Gastrocnemius medialis (tissue), 4 donors: ENCODE measurements at regions not wholly inside any gene's neighbourhood (a gene's known extent, or its start where the extent isn't known, plus 50 kb on each side); places are given as distances from the start of the nearest gene placed in this dataset.

Source experiments
- ATAC-seq, 2 donors: fragments of 150-250 bp; one replicate each; pipeline ENCODE4 v1.9.1; 2016
- DNase-seq, 2 donors: peaks; one replicate each; pipeline ENCODE4 v3.0.0-alpha.2; 2019
- H3K27ac ChIP-seq, 4 donors: fragments of 200-600 bp; sonication (generic); 1 replicate in 1 of 4; 2 replicates in 3 of 4; pipeline ENCODE4 v1.5.1; 2016 to 2018; ENCODE audit warnings: mild to moderate bottlenecking in 2 of 4, moderate library complexity in 1 of 4
- H3K27me3 ChIP-seq, 3 donors: fragments of 200-600 bp; sonication (generic) in 2 of 3; 1 replicate in 1 of 3; 2 replicates in 2 of 3; pipeline versions ENCODE4 v1.5.1 to v1.6.0; 2016 to 2019; ENCODE audit warnings: mild to moderate bottlenecking in 1 of 3, moderate library complexity in 1 of 3
- H3K36me3 ChIP-seq, 2 donors: fragments of 200-600 bp; sonication (generic) in 1 of 2; one replicate each; pipeline ENCODE4 v1.5.1; 2017 to 2018
- H3K4me1 ChIP-seq, 2 donors: fragments of 200-600 bp; sonication (generic) in 1 of 2; one replicate each; pipeline ENCODE4 v1.5.1; 2016 to 2017; ENCODE audit warnings: mild to moderate bottlenecking in 2 of 2
- H3K4me3 ChIP-seq, 4 donors: fragments of 200-600 bp; sonication (generic) in 3 of 4; 1 replicate in 1 of 4; 2 replicates in 3 of 4; pipeline ENCODE4 v1.5.1; 2016 to 2019; ENCODE audit warnings: mild to moderate bottlenecking in 2 of 4
- H3K9me3 ChIP-seq, 3 donors: fragments of 200-600 bp; sonication (generic) in 2 of 3; 1 replicate in 1 of 3; 2 replicates in 2 of 3; pipeline ENCODE4 v1.5.1; 2016 to 2019
- POLR2A ChIP-seq, 2 donors: fragments of 450-650 bp; IDR thresholded peaks; one replicate each; pipeline ENCODE4 v1.6.1; 2017; ENCODE audit warnings: antibody characterized with exemption in 2 of 2, mild to moderate bottlenecking in 2 of 2, moderate library complexity in 2 of 2
- in situ Hi-C, 4 donors: fragments of 200-750 bp; cut with MboI; loops; one replicate each; pipeline versions ENCODE4 v1.15.0 to v1.8.0; 2017; ENCODE audit warnings: low sequenced_read_pairs in 4 of 4
- intact Hi-C: fragments of 100-400 bp; cut with DNase I; formaldehyde crosslinking; loops from one replicate; pipeline ENCODE4 v1.15.1; 2023; ENCODE audit warnings: low total_unique reads
- TF ChIP-seq, protein P1 (sequence below), 5 experiments: fragments of 450-650 bp in 3 of 5; fragments of 200-600 bp in 2 of 5; sonication (generic) in 2 of 5; IDR thresholded peaks in 4 of 5; conservative IDR thresholded peaks in 1 of 5; 1 replicate in 4 of 5; 2 replicates in 1 of 5; pipeline ENCODE4 v1.5.1; 2016 to 2019; ENCODE audit warnings: antibody characterized with exemption in 5 of 5, mild to moderate bottlenecking in 3 of 5, moderate library complexity in 3 of 5

- in situ Hi-C loops = no loop called here
These were observed 129.8 kb upstream of the IL12B start for GRCh38 chr5:159459951-159460538.

GRCh38 chr5:159463590-159464321 lies 133.5 kb upstream of the IL12B start:
- ATAC-seq (peak in 1 of 2 donors; percentile 68), DNase-seq (no peak)
- no peak for TF ChIP-seq POLR2A (IDR thresholded peaks at IDR 0.05)
- TF ChIP-seq, protein P1, sequence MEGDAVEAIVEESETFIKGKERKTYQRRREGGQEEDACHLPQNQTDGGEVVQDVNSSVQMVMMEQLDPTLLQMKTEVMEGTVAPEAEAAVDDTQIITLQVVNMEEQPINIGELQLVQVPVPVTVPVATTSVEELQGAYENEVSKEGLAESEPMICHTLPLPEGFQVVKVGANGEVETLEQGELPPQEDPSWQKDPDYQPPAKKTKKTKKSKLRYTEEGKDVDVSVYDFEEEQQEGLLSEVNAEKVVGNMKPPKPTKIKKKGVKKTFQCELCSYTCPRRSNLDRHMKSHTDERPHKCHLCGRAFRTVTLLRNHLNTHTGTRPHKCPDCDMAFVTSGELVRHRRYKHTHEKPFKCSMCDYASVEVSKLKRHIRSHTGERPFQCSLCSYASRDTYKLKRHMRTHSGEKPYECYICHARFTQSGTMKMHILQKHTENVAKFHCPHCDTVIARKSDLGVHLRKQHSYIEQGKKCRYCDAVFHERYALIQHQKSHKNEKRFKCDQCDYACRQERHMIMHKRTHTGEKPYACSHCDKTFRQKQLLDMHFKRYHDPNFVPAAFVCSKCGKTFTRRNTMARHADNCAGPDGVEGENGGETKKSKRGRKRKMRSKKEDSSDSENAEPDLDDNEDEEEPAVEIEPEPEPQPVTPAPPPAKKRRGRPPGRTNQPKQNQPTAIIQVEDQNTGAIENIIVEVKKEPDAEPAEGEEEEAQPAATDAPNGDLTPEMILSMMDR (IDR thresholded peaks at IDR 0.05 in 4 of 5, conservative IDR thresholded peaks at IDR 0.05 in 1 of 5) = no peak
- H3K4me3 ChIP-seq = no peak overlapping the region
- in situ Hi-C loops = no loop called here
- no peaks in the 10 kb centered on the region for H3K27me3 ChIP-seq
- H3K9me3 ChIP-seq = no peaks in the 10 kb centered on the region
- H3K4me1 ChIP-seq = no peaks in the 10 kb centered on the region
- H3K36me3 ChIP-seq = no peaks in the 10 kb centered on the region
- no peak overlapping the region for H3K27ac ChIP-seq
- intact Hi-C loops = no loop called here

More at GRCh38 chr5:159459951-159460538, 129.8 kb upstream of the IL12B start:
- ATAC-seq (no peak), DNase-seq (no peak)
- Histone ChIP-seq H3K4me1 (no peaks in the 10 kb centered on the region), H3K9me3 (no peaks in the 10 kb centered on the region), H3K27ac (no peak overlapping the region), H3K27me3 (no peaks in the 10 kb centered on the region), H3K4me3 (no peak overlapping the region), H3K36me3 (no peaks in the 10 kb centered on the region)
- TF ChIP-seq POLR2A (IDR thresholded peaks at IDR 0.05) = no peak
- TF ChIP-seq, protein P1 (IDR thresholded peaks at IDR 0.05 in 4 of 5, conservative IDR thresholded peaks at IDR 0.05 in 1 of 5) = no peak
- intact Hi-C loops = no loop called here

DNA sequence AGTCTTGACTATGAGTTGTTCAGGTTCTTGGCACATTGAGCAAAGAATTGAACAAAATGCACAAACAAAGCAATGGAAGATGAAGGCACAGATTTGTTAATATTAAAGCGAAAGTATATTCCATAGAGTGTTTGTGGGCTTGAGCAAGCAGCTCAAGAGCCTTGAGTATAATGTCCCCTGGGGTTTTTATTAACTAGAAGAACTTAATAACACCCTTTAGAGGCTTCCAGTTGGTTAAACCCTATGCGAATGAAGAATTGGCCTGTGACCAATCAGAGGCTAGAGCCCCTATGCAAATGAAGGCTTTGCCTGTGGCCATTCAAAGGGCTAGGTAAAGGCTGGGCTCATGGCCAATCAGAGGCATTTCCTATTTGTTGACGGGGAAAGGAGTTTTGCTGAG lies 135.3 kb upstream of the IL12B start:
- Histone ChIP-seq H3K4me1 (no peaks in the 10 kb centered on the region), H3K36me3 (no peaks in the 10 kb centered on the region), H3K27ac (no peak overlapping the region), H3K9me3 (no peaks in the 10 kb centered on the region), H3K4me3 (no peak overlapping the region), H3K27me3 (no peaks in the 10 kb centered on the region)
- no peak for ATAC-seq
- in situ Hi-C loops (no loop called here), intact Hi-C loops (no loop called here)
- TF ChIP-seq POLR2A (IDR thresholded peaks at IDR 0.05) = no peak
- TF ChIP-seq, protein P1 (IDR thresholded peaks at IDR 0.05 in 4 of 5, conservative IDR thresholded peaks at IDR 0.05 in 1 of 5) = no peak
- no peak for DNase-seq

GRCh38 chr5:159467666-159468065 lies 137.4 kb upstream of the IL12B start:
- Histone ChIP-seq H3K9me3 (no peaks in the 10 kb centered on the region), H3K27me3 (no peaks in the 10 kb centered on the region), H3K27ac (no peak overlapping the region), H3K4me3 (no peak overlapping the region), H3K36me3 (no peaks in the 10 kb centered on the region), H3K4me1 (no peaks in the 10 kb centered on the region)
- TF ChIP-seq, protein P1 (IDR thresholded peaks at IDR 0.05 in 4 of 5, conservative IDR thresholded peaks at IDR 0.05 in 1 of 5) = no peak
- TF ChIP-seq POLR2A (IDR thresholded peaks at IDR 0.05) = no peak
- ATAC-seq = no peak
- in situ Hi-C loops = no loop called here
- intact Hi-C loops = no loop called here
- DNase-seq = no peak
